ENCODE measurements at regions not wholly inside any gene's neighbourhood (a gene's known extent, or its start where the extent isn't known, plus 50 kb on each side); places are given as distances from the start of the nearest gene placed in this dataset.

DNA sequence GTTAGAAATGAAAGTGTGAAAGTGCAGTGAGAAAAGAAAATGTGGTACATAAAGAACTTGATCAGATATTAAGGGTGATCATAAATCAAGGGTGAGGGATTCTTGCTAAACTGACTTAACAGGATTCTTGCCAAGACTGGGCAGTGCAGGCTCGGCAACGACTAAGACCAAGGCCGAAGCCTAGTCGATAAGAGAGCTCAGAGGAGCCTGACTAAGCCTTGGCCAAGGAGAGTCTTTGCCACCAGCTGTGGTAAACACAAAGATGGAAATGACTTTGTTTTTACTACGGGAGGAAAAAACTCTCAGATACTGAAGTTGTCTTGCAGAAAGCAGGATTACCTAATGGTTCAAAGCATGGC lies 196.6 kb downstream of the LY86 start:
- no peak for DNase-seq

DNA sequence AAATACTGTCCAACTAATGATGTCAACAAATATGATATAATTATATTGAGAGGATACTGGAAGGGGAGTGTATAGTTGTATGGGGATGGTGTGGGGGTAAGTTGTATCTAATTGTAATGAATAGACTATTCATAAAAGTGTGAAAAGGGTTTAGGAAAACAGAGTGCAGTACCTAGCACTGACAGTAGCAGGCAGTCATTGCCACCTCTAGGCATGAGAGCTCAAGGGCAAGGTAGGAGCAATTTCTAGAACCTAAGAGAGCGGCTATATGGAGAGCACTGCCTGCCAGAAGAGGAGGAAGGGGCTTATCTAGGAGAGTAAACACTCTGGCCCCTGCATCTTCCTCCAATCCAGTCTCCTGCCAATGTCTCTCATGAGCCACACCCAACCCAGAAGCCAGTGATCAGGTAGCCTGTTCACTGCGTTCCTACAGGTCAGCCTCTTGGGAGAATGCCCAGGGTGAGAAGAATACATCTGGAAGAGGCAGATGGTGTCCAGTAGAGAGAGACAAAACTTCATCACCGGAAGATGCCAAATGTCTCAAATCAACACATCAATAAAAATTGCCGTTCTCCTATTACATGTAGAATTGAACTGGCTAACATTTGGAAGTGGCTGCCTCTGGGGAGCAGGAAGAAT lies 200.0 kb downstream of the LY86 start:
- DNase-seq: peak; percentile 14

DNA sequence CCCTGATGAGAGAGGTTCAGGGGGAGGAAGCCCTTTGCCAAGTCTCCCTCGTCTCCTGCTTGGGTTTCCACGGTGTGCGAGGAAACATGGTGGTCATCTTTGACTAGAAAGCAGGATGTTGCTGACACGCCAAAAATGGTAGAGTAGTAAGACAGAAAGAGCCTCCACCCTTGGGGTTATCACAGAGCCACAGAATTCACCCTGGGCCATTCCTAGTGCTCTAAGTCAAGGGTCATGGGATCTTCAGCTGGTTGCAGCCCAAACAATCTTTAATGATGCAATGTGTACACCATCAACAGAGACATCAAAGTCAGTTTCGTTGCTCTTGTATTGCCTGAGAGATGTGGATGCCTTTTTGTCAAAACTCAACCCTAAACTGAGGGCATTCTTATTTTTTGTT lies 201.9 kb downstream of the LY86 start:
- no peak for DNase-seq

DNA sequence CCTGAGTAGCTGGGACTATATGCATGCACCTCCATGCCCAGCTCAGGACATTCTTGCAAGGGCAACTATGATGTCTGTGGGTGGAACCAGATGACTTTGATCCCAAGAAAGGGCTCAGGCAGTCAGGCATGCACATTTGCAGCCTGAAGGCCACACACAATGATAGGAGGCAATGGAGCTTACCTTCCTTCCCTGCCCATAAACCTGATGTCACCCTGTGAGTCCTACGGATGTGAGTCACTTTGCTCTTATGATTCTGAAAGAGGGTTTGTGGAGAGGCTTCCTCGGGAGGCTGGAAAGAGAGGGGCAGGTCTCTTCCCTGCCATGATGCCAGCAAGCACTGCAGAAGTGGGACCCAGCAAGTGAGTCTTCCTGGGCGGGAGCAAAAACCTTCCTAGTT lies 202.4 kb downstream of the LY86 start:
- DNase-seq: no peak

GRCh38 chr6:6793388-6794250 lies 205.1 kb downstream of the LY86 start:
- DNase-seq: no peak

DNA sequence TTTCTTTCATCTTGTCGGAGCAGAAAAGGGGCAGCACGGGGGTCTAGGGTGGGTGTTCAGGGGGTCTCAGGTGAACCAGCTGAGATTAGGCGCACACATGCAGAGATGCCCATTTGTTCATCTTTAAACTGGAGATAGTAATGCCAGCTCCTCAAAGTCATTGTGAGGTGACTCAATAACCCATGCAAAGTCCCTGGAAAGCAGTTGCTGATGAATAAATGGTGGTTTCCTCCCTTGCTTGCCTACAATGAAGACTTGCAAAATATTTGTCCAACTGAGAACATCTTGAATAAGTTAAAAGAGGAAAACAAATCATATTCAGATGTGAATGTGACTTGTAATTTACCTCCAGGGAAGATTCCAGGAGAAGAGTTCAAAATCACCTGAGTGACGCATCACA lies 206.9 kb downstream of the LY86 start:
- no peak for DNase-seq

DNA sequence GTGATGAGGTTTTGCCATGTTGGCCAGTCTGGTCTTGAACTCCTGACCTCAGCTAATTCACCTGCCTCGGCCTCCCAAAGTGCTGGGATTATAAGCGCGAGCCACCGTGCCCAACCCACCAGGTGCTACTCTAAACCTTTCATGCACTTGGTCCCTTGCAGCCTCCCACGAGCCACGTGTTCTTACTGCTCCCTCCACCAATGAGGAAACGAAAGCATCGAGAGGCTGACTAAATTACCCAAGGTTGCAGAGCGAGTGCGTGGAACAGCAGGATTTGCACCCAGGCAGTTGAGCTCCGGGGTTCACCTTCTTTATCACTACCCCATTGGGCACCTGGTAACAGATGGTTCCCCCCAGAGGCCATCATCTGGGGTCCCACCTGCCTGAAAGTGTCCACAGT lies 208.3 kb downstream of the LY86 start:
- no peak for DNase-seq

DNA sequence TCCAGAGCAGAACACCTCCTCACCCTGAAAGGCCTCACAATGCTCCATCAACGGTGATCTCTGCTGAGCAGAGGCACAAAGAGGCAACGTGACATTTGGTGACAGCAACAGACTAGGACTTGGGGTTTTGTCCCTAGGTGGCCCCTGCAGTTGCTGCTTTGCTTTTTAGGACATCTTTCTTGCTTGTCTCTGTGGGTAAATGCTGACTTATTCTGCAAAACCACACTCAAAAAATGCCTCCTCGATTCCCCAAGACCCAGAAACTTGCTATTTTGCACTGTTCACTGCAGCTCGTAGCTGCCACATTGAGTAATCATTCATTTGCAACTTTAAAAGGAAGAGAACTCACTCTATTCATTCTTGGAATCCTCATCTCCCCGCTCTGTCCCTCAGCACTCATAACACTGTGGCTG lies 209.9 kb downstream of the LY86 start:
- DNase-seq: no peak

DNA sequence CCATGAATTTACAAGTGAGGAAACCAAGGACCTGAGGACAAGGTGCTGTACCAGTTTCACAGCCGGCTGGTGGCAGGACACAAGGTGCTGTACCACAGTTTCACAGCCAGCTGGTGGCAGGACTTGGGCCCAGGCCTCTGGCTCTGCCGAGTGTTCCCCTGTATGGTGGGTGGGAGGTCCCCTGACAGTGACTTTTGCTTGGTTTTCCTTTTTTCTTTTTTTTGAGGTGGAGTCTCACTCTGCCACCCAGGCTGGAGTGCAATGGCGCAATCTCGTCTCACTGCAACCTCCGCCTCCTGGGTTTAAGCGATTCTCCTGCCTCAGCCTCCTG lies 212.4 kb downstream of the LY86 start:
- no peak for DNase-seq

- DNase-seq: no peak
These were observed 213.2 kb downstream of the LY86 start for GRCh38 chr6:6801635-6802218.

DNA sequence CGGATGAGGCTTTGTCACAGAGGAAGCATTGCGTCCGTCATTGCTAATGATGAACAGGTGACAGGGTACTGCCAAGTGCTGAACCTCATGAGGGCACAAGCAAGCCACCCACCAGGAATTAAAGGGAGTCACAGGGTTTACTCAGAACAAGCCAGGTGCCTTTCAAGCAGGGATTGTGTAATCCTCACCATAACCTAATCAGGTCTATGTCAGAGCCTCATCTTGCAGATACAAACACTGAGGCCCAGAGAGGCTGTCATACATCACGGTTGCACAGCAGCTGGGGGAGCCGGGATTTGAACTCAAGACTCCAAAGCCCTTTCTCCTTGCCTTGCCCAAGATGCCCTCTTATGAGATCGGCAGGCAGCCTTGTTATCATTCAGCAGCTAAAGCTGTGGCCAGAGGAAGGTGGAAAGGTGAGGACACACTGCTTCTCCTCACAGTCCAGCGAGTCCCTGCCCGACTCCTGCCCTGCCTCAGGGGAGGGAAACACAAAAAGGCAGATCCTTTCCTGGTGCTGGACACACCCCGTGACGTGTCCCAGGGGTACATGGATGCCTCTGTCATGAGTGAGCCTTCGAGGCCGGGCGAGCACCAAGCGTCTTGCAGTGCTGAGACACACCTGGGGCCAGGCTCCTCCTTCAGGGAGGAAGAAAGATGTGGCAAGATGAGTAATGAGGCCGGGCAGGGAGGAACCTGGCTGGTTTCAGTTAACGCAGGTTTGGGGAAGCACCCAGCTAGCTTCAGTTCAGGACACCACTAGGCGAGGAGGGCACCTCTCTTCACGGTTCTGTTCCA lies 214.9 kb downstream of the LY86 start:
- DNase-seq: no peak

- DNase-seq: no peak
These were observed 216.5 kb downstream of the LY86 start for GRCh38 chr6:6804843-6805615.

- no peak for DNase-seq
These were observed 218.5 kb downstream of the LY86 start for GRCh38 chr6:6806844-6807518.

- no peak for DNase-seq
These were observed 219.8 kb downstream of the LY86 start for GRCh38 chr6:6808343-6808742.

- DNase-seq: no peak
These were observed 220.4 kb downstream of the LY86 start for GRCh38 chr6:6808915-6809314.

- DNase-seq: no peak
These were observed 222.2 kb downstream of the LY86 start for GRCh38 chr6:6810727-6811126.

DNA sequence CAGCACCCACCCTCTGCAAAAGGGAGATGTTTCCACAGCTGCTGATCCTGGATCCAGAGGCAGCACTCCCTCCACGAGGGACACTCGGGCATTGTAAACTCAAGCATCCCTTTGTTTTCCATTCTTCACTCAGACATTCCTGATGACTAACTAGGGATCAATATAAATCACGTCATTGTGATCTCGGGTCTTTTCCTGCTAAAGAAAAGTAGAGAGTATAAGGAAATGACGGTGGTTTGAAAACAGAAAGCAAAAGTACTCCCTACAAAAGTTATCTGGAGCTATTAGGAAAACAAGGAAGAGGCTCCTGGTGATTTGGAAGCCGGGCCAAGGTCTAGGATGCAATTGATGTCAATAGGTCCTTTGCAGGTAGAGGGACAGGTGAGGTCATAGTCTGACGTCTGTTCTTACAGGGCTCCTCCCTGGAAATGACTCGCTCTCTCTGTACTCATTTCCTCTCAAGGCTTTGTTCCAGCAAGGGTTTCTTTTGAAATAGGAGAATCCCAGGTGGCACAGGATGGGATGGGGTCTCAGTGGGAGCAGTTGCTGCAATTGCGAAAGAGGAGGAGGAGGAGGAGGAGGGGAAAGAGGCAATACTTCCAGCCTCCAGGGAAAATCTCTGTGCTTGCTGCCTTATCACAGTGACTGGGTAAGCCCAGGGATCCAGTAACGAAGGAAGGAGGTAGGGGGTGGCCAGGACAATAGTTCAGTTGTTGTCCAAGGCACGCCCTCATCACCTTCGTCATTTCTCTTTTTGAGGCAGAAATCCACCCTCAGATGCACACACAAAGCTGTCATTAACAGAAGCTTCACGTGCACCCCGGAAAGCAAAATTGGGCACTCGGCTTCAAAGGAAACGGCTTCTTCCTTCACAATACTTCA lies 222.8 kb downstream of the LY86 start:
- no peak for DNase-seq

GRCh38 chr6:6812427-6812826 lies 223.9 kb downstream of the LY86 start:
- no peak for DNase-seq

GRCh38 chr6:6815732-6816131 lies 227.2 kb downstream of the LY86 start:
- no peak for DNase-seq

DNA sequence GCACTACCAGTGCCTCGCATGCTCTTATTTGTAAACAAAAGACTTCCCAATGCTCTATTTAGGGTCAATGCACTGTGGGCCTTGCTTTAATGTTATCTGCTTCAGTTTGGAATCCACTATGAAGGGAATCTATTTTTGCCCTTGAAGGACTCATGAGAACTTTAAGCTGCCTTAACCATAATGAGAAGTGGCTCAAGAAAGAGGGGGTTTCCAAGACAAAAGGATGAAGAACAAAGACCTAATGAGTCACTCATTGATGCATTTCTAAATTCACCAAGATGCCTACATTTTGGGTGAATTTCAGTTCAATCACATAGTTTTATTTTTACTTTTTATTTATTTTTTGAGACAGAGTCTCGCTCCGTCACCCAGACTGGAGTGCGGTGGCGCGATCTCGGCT lies 228.2 kb downstream of the LY86 start:
- DNase-seq: no peak

GRCh38 chr6:6818078-6818639 lies 229.6 kb downstream of the LY86 start:
- no peak for DNase-seq

Data from KG1 (cell line).